SKM-1 treated with dmso at 0.1 percent for 144 hours (cell line): ENCODE measurements at regions not wholly inside any gene's neighbourhood (a gene's known extent, or its start where the extent isn't known, plus 50 kb on each side); places are given as distances from the start of the nearest gene placed in this dataset.

Experiments used
- DNase-seq: peaks from one replicate; lab custom pipeline; 2025; ENCODE audit not compliant: unreplicated experiment; lab: John Stamatoyannopoulos, UW

- no peak for DNase-seq
Measured at GRCh38 chr15:52923626-52924025, 133.5 kb upstream of the ONECUT1 start.

- no peak for DNase-seq
Measured at GRCh38 chr15:52922871-52923270, 132.7 kb upstream of the ONECUT1 start.

GRCh38 chr15:52912172-52912571, 122.0 kb upstream of the ONECUT1 start:
- no peak for DNase-seq

GRCh38 chr15:52893338-52893737, 103.2 kb upstream of the ONECUT1 start:
- no peak for DNase-seq

GRCh38 chr15:52879904-52880303, 89.8 kb upstream of the ONECUT1 start:
- no peak for DNase-seq

- DNase-seq = no peak
Measured at GRCh38 chr15:52879145-52879544, 89.0 kb upstream of the ONECUT1 start.

GRCh38 chr15:52876991-52877663, 87.0 kb upstream of the ONECUT1 start:
- DNase-seq = no peak

- no peak for DNase-seq
Measured at GRCh38 chr15:52872036-52872818, 82.1 kb upstream of the ONECUT1 start.

- DNase-seq = no peak
Measured at GRCh38 chr15:52870015-52870414, 79.9 kb upstream of the ONECUT1 start.

- DNase-seq = no peak
Measured at GRCh38 chr15:52866698-52867097, 76.6 kb upstream of the ONECUT1 start.

GRCh38 chr15:52862677-52863076, 72.5 kb upstream of the ONECUT1 start:
- no peak for DNase-seq

GRCh38 chr15:52858782-52859176, 68.6 kb upstream of the ONECUT1 start:
- no peak for DNase-seq

- DNase-seq = no peak
Measured at GRCh38 chr15:52857937-52858781, 68.0 kb upstream of the ONECUT1 start.

- no peak for DNase-seq
Measured at GRCh38 chr15:52857471-52857870, 67.3 kb upstream of the ONECUT1 start.

- DNase-seq = no peak
Measured at GRCh38 chr15:52856286-52856685, 66.2 kb upstream of the ONECUT1 start.

- no peak for DNase-seq
Measured at GRCh38 chr15:52855157-52855556, 65.0 kb upstream of the ONECUT1 start.

GRCh38 chr15:52844823-52845222, 54.7 kb upstream of the ONECUT1 start:
- DNase-seq = no peak
